22Rv1 (cell line): ENCODE measurements at regions not wholly inside any gene's neighbourhood (a gene's known extent, or its start where the extent isn't known, plus 50 kb on each side); places are given as distances from the start of the nearest gene placed in this dataset.

Experiments
- CTCF ChIP-seq: fragments of 450-650 bp; IDR thresholded peaks from 2 replicates; pipeline ENCODE4 v1.5.1; 2017; ENCODE audit warnings: mild to moderate bottlenecking
- ZFX ChIP-seq: fragments of 450-650 bp; IDR thresholded peaks from 2 replicates; pipeline ENCODE4 v1.6.1; 2017; ENCODE audit warnings: antibody characterized with exemption, borderline replicate concordance

GRCh38 chr2:2472881-2473280 is 141.8 kb upstream of the MYT1L start:
- TF ChIP-seq CTCF (no peak), ZFX (no peak)
